Dermis blood vessel endothelial cell (primary cell): ENCODE measurements at regions not wholly inside any gene's neighbourhood (a gene's known extent, or its start where the extent isn't known, plus 50 kb on each side); places are given as distances from the start of the nearest gene placed in this dataset.
"Not testable (repeated sequence)": the region's sequence is repeated elsewhere in the genome, so short reads cannot be mapped to it uniquely, and the experiment has no call there.

ENCODE experiments used
- DNase-seq: peaks from one replicate; pipeline ENCODE4 v3.0.0; 2010

- no peak for DNase-seq
These were observed 91.7 kb upstream of the IGSF10 start for GRCh38 chr3:151552589-151552988.

GRCh38 chr3:151550642-151551041 is 89.8 kb upstream of the IGSF10 start:
- DNase-seq = no peak

GRCh38 chr3:151550025-151550618 is 89.3 kb upstream of the IGSF10 start:
- DNase-seq = no peak

- no peak for DNase-seq
These were observed 87.3 kb upstream of the IGSF10 start for GRCh38 chr3:151548195-151548594.

GRCh38 chr3:151544164-151544548 is 83.3 kb upstream of the IGSF10 start:
- no peak for DNase-seq

GRCh38 chr3:151541178-151541577 is 80.3 kb upstream of the IGSF10 start:
- no peak for DNase-seq

- DNase-seq = no peak
These were observed 78.7 kb upstream of the IGSF10 start for GRCh38 chr3:151539599-151539998.

DNA sequence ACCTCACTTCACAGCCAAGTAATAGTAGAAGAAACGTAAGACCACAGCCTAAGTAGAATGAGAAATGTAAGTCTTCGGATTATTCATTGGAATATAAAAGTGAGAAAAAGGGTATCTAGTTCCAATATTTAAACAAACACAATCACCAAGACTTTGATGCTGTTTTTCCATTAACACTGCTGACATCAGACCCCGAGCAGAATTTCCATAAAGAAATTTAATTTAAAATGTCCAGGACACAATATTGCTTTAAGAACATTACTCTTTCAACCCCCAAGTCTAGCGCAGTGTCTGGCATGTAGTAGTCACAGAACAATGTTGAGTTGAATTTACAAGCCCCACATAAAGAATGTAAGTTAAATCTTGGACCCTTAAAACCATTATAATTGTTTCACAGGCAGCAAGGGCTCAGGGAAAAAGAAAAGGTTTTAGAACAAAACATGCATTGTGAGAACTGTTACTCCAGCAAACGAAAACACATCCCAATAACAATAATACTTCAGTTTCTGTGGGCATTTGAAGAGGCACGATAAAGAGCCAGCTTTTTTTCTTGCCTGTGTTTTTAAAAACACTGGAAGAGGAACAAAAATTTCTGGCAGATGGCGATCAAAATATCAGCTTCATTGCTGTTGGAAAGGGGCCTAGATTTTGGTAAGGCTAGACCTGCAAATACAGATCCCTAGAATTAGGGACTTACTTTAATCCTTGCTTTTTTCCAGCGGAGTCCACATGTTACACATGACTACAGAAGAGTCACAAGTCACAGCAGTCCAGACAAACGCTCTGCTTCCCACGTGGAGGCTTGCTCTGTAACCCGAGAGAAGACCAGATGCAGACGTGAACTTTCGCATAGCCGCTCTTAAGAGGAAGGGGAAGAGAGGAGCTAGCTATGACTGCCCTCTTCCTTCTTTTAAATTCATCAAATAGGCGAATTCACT is 77.9 kb upstream of the IGSF10 start:
- no peak for DNase-seq

GRCh38 chr3:151537726-151538125 is 76.9 kb upstream of the IGSF10 start:
- DNase-seq = no peak

GRCh38 chr3:151526757-151527156 is 65.9 kb upstream of the IGSF10 start:
- DNase-seq = no peak

GRCh38 chr3:151520105-151520504 is 59.2 kb upstream of the IGSF10 start:
- no peak for DNase-seq

DNA sequence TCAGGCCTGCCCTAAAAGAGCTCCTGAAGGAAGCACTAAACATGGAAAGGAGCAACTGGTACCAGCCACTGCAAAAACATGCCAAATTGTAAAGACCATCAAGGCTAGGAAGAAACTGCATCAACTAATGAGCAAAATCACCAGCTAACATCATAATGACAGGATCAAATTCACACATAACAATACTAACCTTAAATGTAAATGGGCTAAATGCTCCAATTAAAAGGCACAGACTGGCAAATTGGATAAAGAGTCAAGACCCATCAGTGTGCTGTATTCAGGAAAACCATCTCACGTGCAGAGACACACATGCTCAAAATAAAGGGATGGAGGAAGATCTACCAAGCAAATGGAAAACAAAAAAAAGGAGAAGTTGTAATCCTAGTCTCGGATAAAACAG is 50.6 kb upstream of the IGSF10 start:
- DNase-seq = not testable (repeated sequence)
